HCT116 (cell line): ENCODE measurements at regions not wholly inside any gene's neighbourhood (a gene's known extent, or its start where the extent isn't known, plus 50 kb on each side); places are given as distances from the start of the nearest gene placed in this dataset.

Source experiments
- ATF3 ChIP-seq: IDR thresholded peaks from 2 replicates; pipeline ENCODE4 v1.6.1; 2012
- CEBPB ChIP-seq: IDR thresholded peaks from 2 replicates; pipeline ENCODE4 v1.6.1; 2012; ENCODE audit warnings: low read depth
- CTCF ChIP-seq, 3 experiments: fragments of 200-600 bp in 1 of 3; sonication (generic) in 1 of 3; IDR thresholded peaks in 2 of 3; conservative IDR thresholded peaks in 1 of 3; 2 replicates each; pipeline ENCODE4 v1.5.1; 2012 to 2017; ENCODE audit warnings: low read depth in 2 of 3, low read length in 2 of 3, antibody characterized with exemption in 1 of 3, borderline replicate concordance in 1 of 3, control low read depth in 1 of 3, mild to moderate bottlenecking in 1 of 3, mixed read lengths in 1 of 3, mixed run types in 1 of 3, moderate library complexity in 1 of 3; ENCODE audit not compliant: insufficient read depth in 1 of 3
- EGR1 ChIP-seq: IDR thresholded peaks from 2 replicates; pipeline ENCODE4 v1.6.1; 2012; ENCODE audit warnings: low read depth
- ELF1 ChIP-seq: IDR thresholded peaks from 2 replicates; pipeline ENCODE4 v1.6.1; 2012; ENCODE audit warnings: low read depth, borderline replicate concordance
- EZH2 ChIP-seq: fragments of 200-600 bp; sonication (generic); IDR thresholded peaks from 2 replicates; pipeline ENCODE4 v1.6.1; 2017; ENCODE audit warnings: antibody characterized with exemption, mixed run types
- EZH2phosphoT487 ChIP-seq: fragments of 200-600 bp; IDR thresholded peaks from 2 replicates; pipeline ENCODE4 v1.6.1; 2018; ENCODE audit warnings: antibody characterized with exemption, borderline replicate concordance
- JUND ChIP-seq: IDR thresholded peaks from 2 replicates; pipeline ENCODE4 v1.6.1; 2012
- MAX ChIP-seq: IDR thresholded peaks from 2 replicates; pipeline ENCODE4 v1.6.1; 2012
- POLR2A ChIP-seq: IDR thresholded peaks from 2 replicates; pipeline ENCODE4 v1.7.0; 2011; ENCODE audit warnings: borderline replicate concordance; ENCODE audit not compliant: insufficient read depth, insufficient read length; ENCODE audit errors: extremely low read depth
- RAD21 ChIP-seq: IDR thresholded peaks from 2 replicates; pipeline ENCODE4 v1.6.1; 2012; ENCODE audit warnings: low read depth, mild to moderate bottlenecking
- REST ChIP-seq: IDR thresholded peaks from 2 replicates; pipeline ENCODE4 v1.6.1; 2012; ENCODE audit warnings: low read depth
- ZNF274 ChIP-seq: fragments of 200-500 bp; sonication (Bioruptor generic); IDR thresholded peaks from 2 replicates; pipeline ENCODE4 v1.6.1; 2014; ENCODE audit warnings: mild to moderate bottlenecking, low read depth, low read length, inconsistent platforms

GRCh38 chr13:74406420-74406819 lies 272.2 kb upstream of the KLF12 start:
- TF ChIP-seq CTCF (IDR thresholded peaks at IDR 0.05 in 2 of 3, conservative IDR thresholded peaks at IDR 0.05 in 1 of 3; ENCODE audit: borderline replicate concordance in 1 of 3, insufficient read depth in 1 of 3, low read depth in 2 of 3, low read length in 2 of 3) (no peak), REST (no peak), POLR2A (no peak), EZH2 (no peak), ZNF274 (no peak), EGR1 (no peak), JUND (no peak), ELF1 (no peak), CEBPB (no peak), ATF3 (no peak), MAX (no peak), RAD21 (no peak), EZH2phosphoT487 (no peak)
